HepG2 (cell line): ENCODE measurements at regions not wholly inside any gene's neighbourhood (a gene's known extent, or its start where the extent isn't known, plus 50 kb on each side); places are given as distances from the start of the nearest gene placed in this dataset.
"Not testable (repeated sequence)": the region's sequence is repeated elsewhere in the genome, so short reads cannot be mapped to it uniquely, and the experiment has no call there.

Experiments used
- ATAC-seq: fragments of 200-7000 bp; cut with Tn5 transposase; 3 replicates; pipeline ENCODE4 v1.9.1; 2020; ENCODE audit warnings: mild to moderate bottlenecking, moderate library complexity
- BruUV-seq: library from RNA; stranded (reverse); fragments of 400-500 nt; replicated peaks from 2 replicates; lab custom pipeline; 2021; lab: Mats Ljungman, UMichigan
- CTCF ChIA-PET: fragments of 300-600 bp; formaldehyde crosslinking; extraction: SDS; loops from one replicate; lab custom pipeline; 2021; ENCODE audit warnings: low total read pairs, inconsistent platforms, low intra/inter-chr PET ratio; lab: Yijun Ruan, JAX
- POLR2A ChIA-PET: fragments of 350-600 bp; sonication (Branson Sonifier 250); formaldehyde crosslinking; loops from one replicate; lab custom pipeline; 2020; ENCODE audit warnings: antibody characterized with exemption, inconsistent platforms; lab: Yijun Ruan, JAX
- DNase-seq: peaks from one replicate; pipeline ENCODE4 v3.0.0-alpha.2; 2015; ENCODE audit warnings: low spot score
- FAIRE-seq: peaks from 3 replicates; lab custom pipeline; 2011; peaks lifted over from hg19 to GRCh38; lab: Jason Lieb, UNC
- H2AFZ ChIP-seq: one replicate; pipeline ENCODE4 v1.6.1; 2011; ENCODE audit warnings: low read length, inconsistent platforms
- H3K27ac ChIP-seq: fragments of 300-600 bp; 3 replicates; pipeline ENCODE4 v1.8.0; 2011; ENCODE audit warnings: mixed run types, mild to moderate bottlenecking, mixed read lengths, low read length, inconsistent platforms; ENCODE audit not compliant: insufficient read depth; ENCODE audit errors: extremely low read length
- H3K27me3 ChIP-seq, 2 experiments: fragments of 200-600 bp in 1 of 2; 2 replicates in 1 of 2; 3 replicates in 1 of 2; pipeline versions ENCODE4 v1.6.0 to v1.8.0; 2011; ENCODE audit warnings: low read length in 2 of 2, mild to moderate bottlenecking in 2 of 2, moderate library complexity in 2 of 2, inconsistent platforms in 1 of 2; ENCODE audit not compliant: insufficient read depth in 2 of 2, control insufficient read depth in 1 of 2
- H3K36me3 ChIP-seq, 2 experiments: fragments of 200-600 bp in 1 of 2; replicated peaks in 1 of 2; 2 replicates in 1 of 2; 3 replicates in 1 of 2; pipeline versions ENCODE4 v1.5.1 to v1.8.0; 2011; ENCODE audit warnings: low read length in 2 of 2, inconsistent platforms in 1 of 2; ENCODE audit not compliant: insufficient read depth in 2 of 2, control insufficient read depth in 1 of 2
- H3K4me1 ChIP-seq: 2 replicates; pipeline ENCODE4 v1.5.1; 2012; ENCODE audit warnings: low read length, inconsistent platforms; ENCODE audit not compliant: insufficient read depth
- H3K4me2 ChIP-seq: 2 replicates; pipeline ENCODE4 v1.6.0; 2011; ENCODE audit warnings: low read depth, low read length, inconsistent platforms
- H3K4me3 ChIP-seq, 3 experiments: fragments of 200-600 bp in 1 of 3; sonication (generic), shearing (Covaris generic) in 1 of 3; replicated peaks in 1 of 3; 2 replicates each; pipeline ENCODE4 v1.5.1; 2011 to 2016; ENCODE audit warnings: low read length in 3 of 3, inconsistent platforms in 2 of 3, low read depth in 2 of 3, mild to moderate bottlenecking in 2 of 3, control low read depth in 1 of 3, mixed read lengths in 1 of 3; ENCODE audit not compliant: insufficient read depth in 1 of 3
- H3K79me2 ChIP-seq: one replicate; pipeline ENCODE4 v1.6.1; 2011; ENCODE audit warnings: low read length, inconsistent platforms; ENCODE audit not compliant: insufficient read depth
- H3K9ac ChIP-seq: 2 replicates; pipeline ENCODE4 v1.6.0; 2011; ENCODE audit warnings: mild to moderate bottlenecking, low read depth, low read length, inconsistent platforms; ENCODE audit not compliant: insufficient read depth
- H3K9me3 ChIP-seq: 2 replicates; pipeline ENCODE4 v1.5.1; 2012; ENCODE audit warnings: mild to moderate bottlenecking, low read length
- H4K20me1 ChIP-seq: 2 replicates; pipeline ENCODE4 v1.6.0; 2011; ENCODE audit warnings: inconsistent platforms, mild to moderate bottlenecking, low read length, moderate library complexity; ENCODE audit not compliant: insufficient read depth
- AGO2 ChIP-seq: fragments of 200-400 bp; formaldehyde crosslinking; optimal IDR thresholded peaks from 2 replicates; pipeline ENCODE3; 2017; ENCODE audit warnings: mild to moderate bottlenecking, low read depth, low read length, moderate library complexity
- NFYB ChIP-seq: sonication (generic); formaldehyde crosslinking; IDR thresholded peaks from 2 replicates; pipeline ENCODE4 v1.4.0; 2020; ENCODE audit warnings: missing genetic modification reagents
- ZNF3 ChIP-seq: IDR thresholded peaks from 2 replicates; pipeline ENCODE4 v1.7.0; 2017; ENCODE audit warnings: inconsistent platforms
- ZNF343 ChIP-seq: sonication (generic); formaldehyde crosslinking; IDR thresholded peaks from 2 replicates; pipeline ENCODE4 v1.4.0; 2020; ENCODE audit warnings: mild to moderate bottlenecking, missing genetic modification reagents
- WGBS: methylation state at CpG from one replicate; pipeline ENCODE4 v1.1.6; 2017; ENCODE audit warnings: low lambda C conversion rate; 5-methylcytosine and 5-hydroxymethylcytosine counted together
- in situ Hi-C: cut with HindIII; loops from 2 replicates; pipeline ENCODE4 v1.10.0; 2017; ENCODE audit warnings: low pct_unique_long_range_greater_than_20kb; ENCODE audit not compliant: extremely low pct_ligation_motif_present
- intact Hi-C: fragments of 100-400 bp; cut with micrococcal nuclease; formaldehyde crosslinking; loops from one replicate; pipeline ENCODE4 v1.10.0; 2022; ENCODE audit not compliant: unreplicated experiment
- TF ChIP-seq, protein P1 (sequence below): sonication (generic); formaldehyde crosslinking; IDR thresholded peaks from 2 replicates; pipeline ENCODE4 v1.5.0; 2020; ENCODE audit warnings: missing genetic modification reagents
- TF ChIP-seq, protein P2 (sequence below): sonication (generic); formaldehyde crosslinking; IDR thresholded peaks from 2 replicates; pipeline ENCODE4 v1.9.0; 2021; ENCODE audit warnings: missing genetic modification reagents, mild to moderate bottlenecking, borderline replicate concordance
- TF ChIP-seq, protein P3 (sequence below): sonication (generic); formaldehyde crosslinking; IDR thresholded peaks from 2 replicates; pipeline ENCODE4 v1.8.1; 2023; ENCODE audit warnings: mild to moderate bottlenecking, missing genetic modification reagents
- TF ChIP-seq, protein P4 (sequence below): sonication (generic); formaldehyde crosslinking; IDR thresholded peaks from 2 replicates; pipeline ENCODE4 v1.4.0; 2020; ENCODE audit warnings: missing genetic modification reagents

DNA sequence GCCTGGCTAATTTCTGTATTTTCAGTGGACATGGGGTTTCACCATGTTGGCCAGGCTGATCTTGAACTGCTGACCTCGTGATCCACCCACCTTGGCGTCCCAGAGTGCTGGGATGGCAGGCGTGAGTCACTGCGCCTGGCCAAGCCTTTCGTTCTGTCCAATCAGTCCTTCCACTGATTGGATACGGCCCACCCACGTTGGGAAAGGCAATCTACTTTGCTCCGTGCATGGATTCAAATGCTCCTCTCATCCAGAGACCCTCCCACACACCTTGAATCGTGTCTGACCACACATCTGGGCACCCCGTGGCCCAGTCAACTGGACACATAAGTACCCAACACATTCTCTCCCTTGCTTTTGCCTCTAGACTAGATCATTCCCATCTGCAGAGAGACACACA is 74.9 kb downstream of the CRLF2 start:
- Histone ChIP-seq H3K9me3 (no peaks in the 10 kb centered on the region), H2AFZ (no peak overlapping the region), H3K27me3 (peaks cover 1 to 12% of the 10 kb centered on the region in 2 experiments; a peak in 3 of 5 replicates), H3K4me3 (no peak overlapping the region), H3K4me2 (no peak overlapping the region), H3K27ac (no peak overlapping the region), H4K20me1 (no peaks in the 10 kb centered on the region), H3K4me1 (no peaks in the 10 kb centered on the region), H3K9ac (no peak overlapping the region), H3K36me3 (no peaks in the 10 kb centered on the region), H3K79me2 (no peaks in the 10 kb centered on the region)
- BruUV-seq = no TSS peak
- TF ChIP-seq, protein P1, sequence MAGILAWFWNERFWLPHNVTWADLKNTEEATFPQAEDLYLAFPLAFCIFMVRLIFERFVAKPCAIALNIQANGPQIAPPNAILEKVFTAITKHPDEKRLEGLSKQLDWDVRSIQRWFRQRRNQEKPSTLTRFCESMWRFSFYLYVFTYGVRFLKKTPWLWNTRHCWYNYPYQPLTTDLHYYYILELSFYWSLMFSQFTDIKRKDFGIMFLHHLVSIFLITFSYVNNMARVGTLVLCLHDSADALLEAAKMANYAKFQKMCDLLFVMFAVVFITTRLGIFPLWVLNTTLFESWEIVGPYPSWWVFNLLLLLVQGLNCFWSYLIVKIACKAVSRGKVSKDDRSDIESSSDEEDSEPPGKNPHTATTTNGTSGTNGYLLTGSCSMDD = no peak
- TF ChIP-seq ZNF343 (no peak), AGO2 (no peak), NFYB (CRISPR knock-in tag) (no peak), ZNF3 (no peak)
- TF ChIP-seq, protein P2, sequence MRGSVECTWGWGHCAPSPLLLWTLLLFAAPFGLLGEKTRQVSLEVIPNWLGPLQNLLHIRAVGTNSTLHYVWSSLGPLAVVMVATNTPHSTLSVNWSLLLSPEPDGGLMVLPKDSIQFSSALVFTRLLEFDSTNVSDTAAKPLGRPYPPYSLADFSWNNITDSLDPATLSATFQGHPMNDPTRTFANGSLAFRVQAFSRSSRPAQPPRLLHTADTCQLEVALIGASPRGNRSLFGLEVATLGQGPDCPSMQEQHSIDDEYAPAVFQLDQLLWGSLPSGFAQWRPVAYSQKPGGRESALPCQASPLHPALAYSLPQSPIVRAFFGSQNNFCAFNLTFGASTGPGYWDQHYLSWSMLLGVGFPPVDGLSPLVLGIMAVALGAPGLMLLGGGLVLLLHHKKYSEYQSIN (CRISPR knock-in tag) = no peak
- TF ChIP-seq, protein P3, sequence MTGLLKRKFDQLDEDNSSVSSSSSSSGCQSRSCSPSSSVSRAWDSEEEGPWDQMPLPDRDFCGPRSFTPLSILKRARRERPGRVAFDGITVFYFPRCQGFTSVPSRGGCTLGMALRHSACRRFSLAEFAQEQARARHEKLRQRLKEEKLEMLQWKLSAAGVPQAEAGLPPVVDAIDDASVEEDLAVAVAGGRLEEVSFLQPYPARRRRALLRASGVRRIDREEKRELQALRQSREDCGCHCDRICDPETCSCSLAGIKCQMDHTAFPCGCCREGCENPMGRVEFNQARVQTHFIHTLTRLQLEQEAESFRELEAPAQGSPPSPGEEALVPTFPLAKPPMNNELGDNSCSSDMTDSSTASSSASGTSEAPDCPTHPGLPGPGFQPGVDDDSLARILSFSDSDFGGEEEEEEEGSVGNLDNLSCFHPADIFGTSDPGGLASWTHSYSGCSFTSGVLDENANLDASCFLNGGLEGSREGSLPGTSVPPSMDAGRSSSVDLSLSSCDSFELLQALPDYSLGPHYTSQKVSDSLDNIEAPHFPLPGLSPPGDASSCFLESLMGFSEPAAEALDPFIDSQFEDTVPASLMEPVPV (CRISPR knock-in tag) = no peak
- TF ChIP-seq, protein P4, sequence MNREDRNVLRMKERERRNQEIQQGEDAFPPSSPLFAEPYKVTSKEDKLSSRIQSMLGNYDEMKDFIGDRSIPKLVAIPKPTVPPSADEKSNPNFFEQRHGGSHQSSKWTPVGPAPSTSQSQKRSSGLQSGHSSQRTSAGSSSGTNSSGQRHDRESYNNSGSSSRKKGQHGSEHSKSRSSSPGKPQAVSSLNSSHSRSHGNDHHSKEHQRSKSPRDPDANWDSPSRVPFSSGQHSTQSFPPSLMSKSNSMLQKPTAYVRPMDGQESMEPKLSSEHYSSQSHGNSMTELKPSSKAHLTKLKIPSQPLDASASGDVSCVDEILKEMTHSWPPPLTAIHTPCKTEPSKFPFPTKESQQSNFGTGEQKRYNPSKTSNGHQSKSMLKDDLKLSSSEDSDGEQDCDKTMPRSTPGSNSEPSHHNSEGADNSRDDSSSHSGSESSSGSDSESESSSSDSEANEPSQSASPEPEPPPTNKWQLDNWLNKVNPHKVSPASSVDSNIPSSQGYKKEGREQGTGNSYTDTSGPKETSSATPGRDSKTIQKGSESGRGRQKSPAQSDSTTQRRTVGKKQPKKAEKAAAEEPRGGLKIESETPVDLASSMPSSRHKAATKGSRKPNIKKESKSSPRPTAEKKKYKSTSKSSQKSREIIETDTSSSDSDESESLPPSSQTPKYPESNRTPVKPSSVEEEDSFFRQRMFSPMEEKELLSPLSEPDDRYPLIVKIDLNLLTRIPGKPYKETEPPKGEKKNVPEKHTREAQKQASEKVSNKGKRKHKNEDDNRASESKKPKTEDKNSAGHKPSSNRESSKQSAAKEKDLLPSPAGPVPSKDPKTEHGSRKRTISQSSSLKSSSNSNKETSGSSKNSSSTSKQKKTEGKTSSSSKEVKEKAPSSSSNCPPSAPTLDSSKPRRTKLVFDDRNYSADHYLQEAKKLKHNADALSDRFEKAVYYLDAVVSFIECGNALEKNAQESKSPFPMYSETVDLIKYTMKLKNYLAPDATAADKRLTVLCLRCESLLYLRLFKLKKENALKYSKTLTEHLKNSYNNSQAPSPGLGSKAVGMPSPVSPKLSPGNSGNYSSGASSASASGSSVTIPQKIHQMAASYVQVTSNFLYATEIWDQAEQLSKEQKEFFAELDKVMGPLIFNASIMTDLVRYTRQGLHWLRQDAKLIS (CRISPR knock-in tag) = no peak
- intact Hi-C loops (no loop called here), in situ Hi-C loops (no loop called here)
- DNase-seq (no peak), ATAC-seq (no peak), FAIRE-seq (no peak)
- ChIA-PET CTCF (no interaction called here), POLR2A (no interaction called here)
- 26% methylated on average over 7 of the region's 10 CpGs for WGBS

DNA sequence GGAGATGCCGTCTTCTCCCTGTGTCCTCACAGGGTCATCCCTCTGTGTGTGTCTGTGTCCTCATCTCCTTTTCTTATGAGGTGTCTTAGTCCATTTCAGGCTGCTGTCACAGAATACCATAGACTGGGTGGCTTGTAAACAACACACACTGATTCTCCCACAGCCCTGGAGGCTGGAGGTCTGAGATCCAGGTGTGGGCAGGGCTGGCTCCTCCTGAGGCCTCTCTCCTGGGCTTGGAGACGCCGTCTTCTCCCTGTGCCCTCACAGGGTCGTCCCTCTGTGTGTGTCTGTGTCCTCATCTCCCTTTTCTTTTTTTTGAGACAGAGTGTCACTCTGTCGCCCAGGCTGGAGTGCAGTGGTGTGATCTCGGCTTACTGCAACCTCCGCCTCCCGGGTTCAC is 75.9 kb downstream of the CRLF2 start:
- CTCF ChIA-PET, DNase-seq, H3K4me2 ChIP-seq, H3K36me3 ChIP-seq, H4K20me1 ChIP-seq, H3K9ac ChIP-seq, H3K9me3 ChIP-seq, ATAC-seq, H3K79me2 ChIP-seq, BruUV-seq, H3K4me3 ChIP-seq, H3K4me1 ChIP-seq, in situ Hi-C loops, H3K27ac ChIP-seq, POLR2A ChIA-PET, FAIRE-seq, H2AFZ ChIP-seq, intact Hi-C loops: not testable (repeated sequence)
- WGBS = 36% methylated on average over 8 of the region's 8 CpGs
- H3K27me3 ChIP-seq = peaks cover 1 to 12% of the 10 kb centered on the region in 2 experiments; a peak in 3 of 5 replicates
